ENCODE measurements at regions not wholly inside any gene's neighbourhood (a gene's known extent, or its start where the extent isn't known, plus 50 kb on each side); places are given as distances from the start of the nearest gene placed in this dataset.

GRCh38 chr2:128717758-128718710 is 399.4 kb upstream of the HS6ST1 start:
- DNase-seq = no peak
- no peak overlapping the region for H3K4me3 ChIP-seq
- intact Hi-C loops (cut with micrococcal nuclease) = no loop called here
- no peaks in the 10 kb centered on the region for H3K9me3 ChIP-seq (replicated peaks)
- no peak overlapping the region for H3K27ac ChIP-seq (replicated peaks)
- H3K4me1 ChIP-seq = no peaks in the 10 kb centered on the region
- H3K36me3 ChIP-seq = no peaks in the 10 kb centered on the region
- TF ChIP-seq, protein P1, sequence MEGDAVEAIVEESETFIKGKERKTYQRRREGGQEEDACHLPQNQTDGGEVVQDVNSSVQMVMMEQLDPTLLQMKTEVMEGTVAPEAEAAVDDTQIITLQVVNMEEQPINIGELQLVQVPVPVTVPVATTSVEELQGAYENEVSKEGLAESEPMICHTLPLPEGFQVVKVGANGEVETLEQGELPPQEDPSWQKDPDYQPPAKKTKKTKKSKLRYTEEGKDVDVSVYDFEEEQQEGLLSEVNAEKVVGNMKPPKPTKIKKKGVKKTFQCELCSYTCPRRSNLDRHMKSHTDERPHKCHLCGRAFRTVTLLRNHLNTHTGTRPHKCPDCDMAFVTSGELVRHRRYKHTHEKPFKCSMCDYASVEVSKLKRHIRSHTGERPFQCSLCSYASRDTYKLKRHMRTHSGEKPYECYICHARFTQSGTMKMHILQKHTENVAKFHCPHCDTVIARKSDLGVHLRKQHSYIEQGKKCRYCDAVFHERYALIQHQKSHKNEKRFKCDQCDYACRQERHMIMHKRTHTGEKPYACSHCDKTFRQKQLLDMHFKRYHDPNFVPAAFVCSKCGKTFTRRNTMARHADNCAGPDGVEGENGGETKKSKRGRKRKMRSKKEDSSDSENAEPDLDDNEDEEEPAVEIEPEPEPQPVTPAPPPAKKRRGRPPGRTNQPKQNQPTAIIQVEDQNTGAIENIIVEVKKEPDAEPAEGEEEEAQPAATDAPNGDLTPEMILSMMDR (IDR thresholded peaks at IDR 0.05; ENCODE audit: borderline replicate concordance) = no peak
- H3K27me3 ChIP-seq (ENCODE audit: low read depth) = peaks cover 37% of the 10 kb centered on the region

GRCh38 chr2:128720080-128721022 is 401.7 kb upstream of the HS6ST1 start:
- H3K36me3 ChIP-seq = no peaks in the 10 kb centered on the region
- no peak overlapping the region for H3K27ac ChIP-seq (replicated peaks)
- H3K4me1 ChIP-seq = no peaks in the 10 kb centered on the region
- DNase-seq = no peak
- intact Hi-C loops (cut with micrococcal nuclease) = no loop called here
- H3K9me3 ChIP-seq (replicated peaks) = no peaks in the 10 kb centered on the region
- no peak overlapping the region for H3K4me3 ChIP-seq
- H3K27me3 ChIP-seq (ENCODE audit: low read depth) = peaks cover 24% of the 10 kb centered on the region
- TF ChIP-seq, protein P1 (IDR thresholded peaks at IDR 0.05; ENCODE audit: borderline replicate concordance) = no peak

DNA sequence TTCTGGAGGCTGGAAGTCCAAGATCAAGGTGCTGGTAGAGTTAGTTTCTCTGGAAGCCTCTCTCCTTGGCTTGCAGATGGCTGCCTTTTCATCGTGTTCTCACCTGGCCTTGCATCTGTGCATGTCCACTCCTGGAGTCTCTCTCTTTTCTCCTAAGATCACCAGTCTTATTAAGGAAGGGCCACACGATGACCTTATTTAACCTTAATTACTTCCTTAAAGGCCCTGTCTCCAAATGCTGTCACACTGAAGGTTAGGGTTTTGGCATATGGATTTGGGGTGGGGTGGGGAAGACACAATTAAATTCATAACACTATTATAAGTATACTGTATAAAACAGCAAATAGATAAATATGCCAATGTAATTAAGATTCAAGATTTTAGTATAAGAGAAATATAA is 402.4 kb upstream of the HS6ST1 start:
- Histone ChIP-seq H3K27ac (replicated peaks) (no peak overlapping the region), H3K27me3 (ENCODE audit: low read depth) (peaks cover 17% of the 10 kb centered on the region), H3K4me3 (no peak overlapping the region), H3K36me3 (no peaks in the 10 kb centered on the region), H3K9me3 (replicated peaks) (no peaks in the 10 kb centered on the region), H3K4me1 (no peaks in the 10 kb centered on the region)
- DNase-seq = no peak
- intact Hi-C loops (cut with micrococcal nuclease) = no loop called here
- TF ChIP-seq, protein P1 (IDR thresholded peaks at IDR 0.05; ENCODE audit: borderline replicate concordance) = no peak

DNA sequence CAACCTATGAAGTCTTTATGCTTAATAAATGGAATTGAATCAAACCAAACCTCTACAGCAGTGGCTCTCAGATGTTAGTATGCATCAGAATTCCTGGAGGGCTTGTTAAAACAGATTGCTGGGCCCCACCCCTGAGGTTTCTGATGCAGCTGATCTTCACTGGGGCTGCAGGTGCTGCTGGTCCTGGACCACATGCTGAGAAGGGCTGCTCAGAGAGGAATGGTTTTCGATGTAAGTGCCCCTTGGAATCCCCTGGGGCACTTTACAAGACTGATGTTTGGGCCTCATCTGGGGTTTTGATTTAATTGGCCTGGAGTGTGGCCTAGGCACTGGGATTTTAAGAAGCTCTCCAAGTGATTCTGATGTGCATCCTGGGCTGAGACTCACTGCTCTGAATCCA is 403.8 kb upstream of the HS6ST1 start:
- intact Hi-C loops (cut with micrococcal nuclease) = no loop called here
- TF ChIP-seq, protein P1 (IDR thresholded peaks at IDR 0.05; ENCODE audit: borderline replicate concordance) = no peak
- Histone ChIP-seq H3K4me3 (no peak overlapping the region), H3K4me1 (no peaks in the 10 kb centered on the region), H3K27me3 (ENCODE audit: low read depth) (peaks cover 3% of the 10 kb centered on the region), H3K36me3 (no peaks in the 10 kb centered on the region), H3K9me3 (replicated peaks) (no peaks in the 10 kb centered on the region), H3K27ac (replicated peaks) (no peak overlapping the region)
- no peak for DNase-seq

DNA sequence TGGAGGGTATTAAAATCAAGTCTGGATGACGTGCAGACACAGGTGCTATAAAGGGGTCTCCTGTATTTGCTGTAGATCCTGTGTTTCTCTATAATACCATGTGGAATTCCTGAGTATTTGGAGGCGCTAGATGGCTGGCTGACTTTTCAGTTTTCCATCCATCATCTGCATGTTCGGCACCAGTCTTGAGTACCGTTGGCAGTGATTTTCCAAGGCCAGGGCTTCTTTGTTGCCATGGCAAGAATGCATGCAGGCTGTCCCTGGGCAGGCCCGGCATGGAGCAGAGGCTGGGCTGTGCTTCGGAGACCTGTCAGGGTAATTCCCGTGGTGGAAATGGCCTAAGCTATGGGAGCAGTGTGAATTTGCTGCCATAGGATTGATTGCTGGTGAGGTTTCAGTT is 405.9 kb upstream of the HS6ST1 start:
- no peaks in the 10 kb centered on the region for H3K36me3 ChIP-seq
- H3K27me3 ChIP-seq (ENCODE audit: low read depth) = no peaks in the 10 kb centered on the region
- H3K4me3 ChIP-seq = no peak overlapping the region
- H3K27ac ChIP-seq (replicated peaks) = no peak overlapping the region
- TF ChIP-seq, protein P1 (IDR thresholded peaks at IDR 0.05; ENCODE audit: borderline replicate concordance) = no peak
- intact Hi-C loops (cut with micrococcal nuclease) = no loop called here
- H3K9me3 ChIP-seq (replicated peaks) = peaks cover 12% of the 10 kb centered on the region
- no peak for DNase-seq
- H3K4me1 ChIP-seq = no peaks in the 10 kb centered on the region

Data from left ventricle myocardium inferior (tissue), 1 donor.